ENCODE measurements at regions not wholly inside any gene's neighbourhood (a gene's known extent, or its start where the extent isn't known, plus 50 kb on each side); places are given as distances from the start of the nearest gene placed in this dataset.

- TF ChIP-seq CTCF (conservative IDR thresholded peaks at IDR 0.05), result no peak
- TF ChIP-seq EZH2 (IDR thresholded peaks at IDR 0.05; ENCODE audit: low read depth), result no peak
These were observed 59.1 kb upstream of the EML4 start for GRCh38 chr2:42109959-42110640.
